K562 (cell line): ENCODE measurements at regions not wholly inside any gene's neighbourhood (a gene's known extent, or its start where the extent isn't known, plus 50 kb on each side); places are given as distances from the start of the nearest gene placed in this dataset.

Experiments
- ATAC-seq: fragments of 200-7000 bp; cut with Tn5 transposase; 3 replicates; pipeline ENCODE4 v1.9.1; 2020; ENCODE audit warnings: moderate library complexity
- BruUV-seq: library from RNA; stranded (reverse); fragments of 400-500 nt; replicated peaks from 2 replicates; lab custom pipeline; 2021; lab: Mats Ljungman, UMichigan
- CTCF ChIA-PET: fragments of 300-600 bp; formaldehyde crosslinking; extraction: SDS; loops from one replicate; lab custom pipeline; 2021; ENCODE audit warnings: low intra/inter-chr PET ratio; lab: Yijun Ruan, JAX
- POLR2A ChIA-PET: fragments of 300-600, 350-650 bp; sonication (Branson Sonifier 250); formaldehyde crosslinking; extraction: SDS; loops from one replicate; lab custom pipeline; 2021; ENCODE audit warnings: antibody characterized with exemption, inconsistent platforms; lab: Yijun Ruan, JAX
- DNase-seq, 4 experiments: peaks; one replicate each; pipeline versions ENCODE4 v3.0.0 to v3.0.0-alpha.2; 2011 to 2018; ENCODE audit warnings: low spot score in 3 of 4, mixed read lengths in 3 of 4; ENCODE audit errors: extremely low read depth in 1 of 4
- FAIRE-seq: peaks from 2 replicates; lab custom pipeline; 2011; peaks lifted over from hg19 to GRCh38; lab: Jason Lieb, UNC
- H2AFZ ChIP-seq: 2 replicates; pipeline ENCODE4 v1.6.0; 2011; ENCODE audit warnings: low read depth, low read length, control low read depth, inconsistent platforms
- H3K27ac ChIP-seq: fragments of 200-600 bp; 3 replicates; pipeline ENCODE4 v1.8.0; 2011; ENCODE audit warnings: low read depth, mild to moderate bottlenecking, control low read depth, inconsistent platforms, low read length, moderate library complexity, mixed read lengths; ENCODE audit errors: extremely low read depth
- H3K27me3 ChIP-seq, 2 experiments: fragments of 300-600 bp in 1 of 2; 2 replicates in 1 of 2; 3 replicates in 1 of 2; pipeline versions ENCODE4 v1.6.0 to v1.8.0; 2011; ENCODE audit warnings: inconsistent platforms in 2 of 2, low read length in 2 of 2, mild to moderate bottlenecking in 1 of 2, mixed read lengths in 1 of 2, moderate library complexity in 1 of 2; ENCODE audit not compliant: control insufficient read depth in 2 of 2, insufficient read depth in 2 of 2
- H3K36me3 ChIP-seq: fragments of 300-600 bp; 3 replicates; pipeline ENCODE4 v1.8.0; 2011; ENCODE audit warnings: mild to moderate bottlenecking, low read length, inconsistent platforms; ENCODE audit not compliant: control insufficient read depth, insufficient read depth
- H3K4me1 ChIP-seq, 2 experiments: fragments of 200-600 bp in 1 of 2; replicated peaks in 1 of 2; 2 replicates in 1 of 2; 3 replicates in 1 of 2; pipeline versions ENCODE4 v1.5.1 to v1.8.0; 2011; ENCODE audit warnings: inconsistent platforms in 2 of 2, low read length in 2 of 2, mild to moderate bottlenecking in 1 of 2, mixed read lengths in 1 of 2, moderate library complexity in 1 of 2; ENCODE audit not compliant: control insufficient read depth in 2 of 2, insufficient read depth in 2 of 2
- H3K4me2 ChIP-seq: 2 replicates; pipeline ENCODE4 v1.6.1; 2011; ENCODE audit warnings: low read length, control low read depth, inconsistent platforms, mixed read lengths; ENCODE audit not compliant: insufficient read depth
- H3K4me3 ChIP-seq: fragments of 200-600 bp; sonication (generic), shearing (Covaris generic); 2 replicates; pipeline ENCODE4 v1.5.1; 2016; ENCODE audit warnings: control low read depth, inconsistent platforms
- H3K79me2 ChIP-seq: fragments of 200-600 bp; 3 replicates; pipeline ENCODE4 v1.8.0; 2011; ENCODE audit warnings: low read length, inconsistent platforms; ENCODE audit not compliant: control insufficient read depth, insufficient read depth
- H3K9ac ChIP-seq, 2 experiments: 2 replicates each; pipeline versions ENCODE4 v1.6.0 to v1.6.1; 2011; ENCODE audit warnings: low read depth in 2 of 2, low read length in 2 of 2, control low read depth in 1 of 2, inconsistent platforms in 1 of 2, mild to moderate bottlenecking in 1 of 2, mixed read lengths in 1 of 2; ENCODE audit not compliant: insufficient read depth in 1 of 2
- H3K9me1 ChIP-seq: one replicate; pipeline ENCODE4 v1.6.0; 2011; ENCODE audit warnings: inconsistent platforms, mild to moderate bottlenecking, low read length, moderate library complexity; ENCODE audit not compliant: control insufficient read depth, insufficient read depth
- H3K9me3 ChIP-seq: replicated peaks from 2 replicates; pipeline ENCODE4 v1.5.1; 2011; ENCODE audit warnings: low read depth, low read length, inconsistent platforms; ENCODE audit not compliant: control insufficient read depth, insufficient read depth
- H4K20me1 ChIP-seq: replicated peaks from 2 replicates; pipeline ENCODE4 v1.6.1; 2011; ENCODE audit warnings: low read length, inconsistent platforms, mixed read lengths; ENCODE audit not compliant: control insufficient read depth, insufficient read depth
- ATF4 ChIP-seq: fragments of 450-650 bp; formaldehyde crosslinking; IDR thresholded peaks from 2 replicates; pipeline ENCODE4 v1.4.0; 2022; ENCODE audit warnings: mild to moderate bottlenecking, moderate library complexity
- CBX3 ChIP-seq, 2 experiments: IDR thresholded peaks; 1 replicate in 1 of 2; 2 replicates in 1 of 2; pipeline ENCODE4 v1.6.1; 2012; ENCODE audit warnings: inconsistent platforms in 2 of 2, low read length in 2 of 2, borderline replicate concordance in 1 of 2, control low read depth in 1 of 2
- DIDO1 ChIP-seq: fragments of 450-650 bp; IDR thresholded peaks from 2 replicates; pipeline ENCODE4 v1.6.1; 2016; ENCODE audit warnings: low read depth, missing biosample characterization, missing genetic modification characterization
- E2F6 ChIP-seq, 2 experiments: IDR thresholded peaks; 2 replicates each; pipeline ENCODE4 v1.6.1; 2011; ENCODE audit warnings: borderline replicate concordance in 1 of 2, control low read depth in 1 of 2, low read depth in 1 of 2, low read length in 1 of 2, mild to moderate bottlenecking in 1 of 2, mixed read lengths in 1 of 2, moderate library complexity in 1 of 2; ENCODE audit not compliant: insufficient read depth in 1 of 2, insufficient read length in 1 of 2, poor library complexity in 1 of 2, severe bottlenecking in 1 of 2; ENCODE audit errors: extremely low read depth in 1 of 2
- E4F1 ChIP-seq: fragments of 250-450 bp; sonication (Bioruptor Pico); IDR thresholded peaks from 2 replicates; pipeline ENCODE4 v1.5.0; 2021; ENCODE audit warnings: mild to moderate bottlenecking, borderline replicate concordance
- HSF4 ChIP-seq: fragments of 250-450 bp; sonication (Bioruptor Pico); IDR thresholded peaks from 2 replicates; pipeline ENCODE4 v2.1.2; 2022; ENCODE audit warnings: mild to moderate bottlenecking, moderate library complexity, borderline replicate concordance
- KDM2B ChIP-seq: fragments of 250-450 bp; sonication (Bioruptor Pico); IDR thresholded peaks from 2 replicates; pipeline ENCODE4 v1.8.0; 2021; ENCODE audit warnings: mild to moderate bottlenecking, moderate library complexity
- NR1H2 ChIP-seq: sonication (generic); formaldehyde crosslinking; IDR thresholded peaks from 2 replicates; pipeline ENCODE4 v1.4.0; 2020; ENCODE audit warnings: mild to moderate bottlenecking, missing genetic modification reagents
- RBM17 ChIP-seq: fragments of 200-400 bp; formaldehyde crosslinking; IDR thresholded peaks from 2 replicates; pipeline ENCODE4 v1.6.1; 2017; ENCODE audit warnings: low read depth, mild to moderate bottlenecking, low read length, borderline replicate concordance
- ZFP30 ChIP-seq: fragments of 250-450 bp; sonication (Bioruptor Pico); IDR thresholded peaks from 2 replicates; pipeline ENCODE4 v1.8.0; 2022; ENCODE audit warnings: moderate library complexity, mild to moderate bottlenecking, inconsistent platforms, borderline replicate concordance
- ZNF239 ChIP-seq: fragments of 250-450 bp; sonication (Bioruptor Pico); IDR thresholded peaks from 2 replicates; pipeline ENCODE4 v1.4.0; 2020; ENCODE audit warnings: mild to moderate bottlenecking
- ZNF609 ChIP-seq: sonication (generic); formaldehyde crosslinking; IDR thresholded peaks from 2 replicates; pipeline ENCODE4 v1.8.1; 2023; ENCODE audit warnings: missing genetic modification reagents, mild to moderate bottlenecking, borderline replicate concordance
- in situ Hi-C: fragments of 300-500 bp; cut with MboI; formaldehyde crosslinking; loops from 4 replicates; pipeline ENCODE4 v1.15.0; 2018; ENCODE audit warnings: inconsistent platforms, mixed read lengths
- intact Hi-C: fragments of 100-400 bp; cut with micrococcal nuclease; formaldehyde crosslinking; loops from 2 replicates; pipeline ENCODE4 v1.14.2; 2022

- POLR2A ChIA-PET: interaction anchor here (1.1 kb wide), 1 partner anchor 12 kb away, joined by 3 read pairs; no protein-coding TSS in a partner anchor
- ATAC-seq: no peak
- no peak overlapping the region for H3K9ac ChIP-seq
- TF ChIP-seq KDM2B (no peak), E4F1 (CRISPR knock-in tag) (no peak), CBX3 (IDR thresholded peaks at IDR 0.05; ENCODE audit: borderline replicate concordance in 1 of 2, low read length in 2 of 2) (no peak), ZNF609 (CRISPR knock-in tag) (no peak), NR1H2 (CRISPR knock-in tag) (no peak), DIDO1 (tag) (no peak), ATF4 (CRISPR knock-in tag) (no peak), RBM17 (no peak), ZFP30 (CRISPR knock-in tag) (no peak), E2F6 (IDR thresholded peaks at IDR 0.05; ENCODE audit: borderline replicate concordance in 1 of 2, extremely low read depth in 1 of 2, insufficient read depth in 1 of 2, insufficient read length in 1 of 2, low read depth in 1 of 2, low read length in 1 of 2, poor library complexity in 1 of 2, severe bottlenecking in 1 of 2) (no peak), HSF4 (CRISPR knock-in tag) (no peak), ZNF239 (CRISPR knock-in tag) (no peak)
Measured at GRCh38 chr12:58033831-58034230, 92.5 kb downstream of the ATP23 start.

More at GRCh38 chr12:58033831-58034230, 92.5 kb downstream of the ATP23 start:
- in situ Hi-C loops (no loop called here), intact Hi-C loops (no loop called here)
- no peaks in the 10 kb centered on the region for H3K36me3 ChIP-seq
- FAIRE-seq (no peak), DNase-seq (no peak)
- no peaks in the 10 kb centered on the region for H3K4me1 ChIP-seq
- no peaks in the 10 kb centered on the region for H3K9me3 ChIP-seq
- H2AFZ ChIP-seq: no peak overlapping the region
- H4K20me1 ChIP-seq: no peaks in the 10 kb centered on the region
- no peaks in the 10 kb centered on the region for H3K79me2 ChIP-seq
- H3K4me3 ChIP-seq: no peak overlapping the region
- no TSS peak for BruUV-seq
- no peaks in the 10 kb centered on the region for H3K27me3 ChIP-seq
- no peak overlapping the region for H3K27ac ChIP-seq
- no peaks in the 10 kb centered on the region for H3K9me1 ChIP-seq
- no peak overlapping the region for H3K4me2 ChIP-seq
- CTCF ChIA-PET: no interaction called here
